BJ (cell line): ENCODE measurements at regions not wholly inside any gene's neighbourhood (a gene's known extent, or its start where the extent isn't known, plus 50 kb on each side); places are given as distances from the start of the nearest gene placed in this dataset.

ENCODE experiments used
- CTCF ChIA-PET: fragments of 350-600 bp; formaldehyde crosslinking; extraction: SDS; loops from one replicate; lab custom pipeline; 2021; ENCODE audit warnings: antibody characterized with exemption, inconsistent platforms; lab: Yijun Ruan, JAX
- POLR2A ChIA-PET: fragments of 300-600 bp; sonication (Branson Sonifier 250); formaldehyde crosslinking; extraction: SDS; loops from one replicate; lab custom pipeline; 2021; ENCODE audit warnings: antibody characterized with exemption; lab: Charles Lee
- DNase-seq: peaks from one replicate; pipeline ENCODE4 v3.0.0-alpha.2; 2011; ENCODE audit warnings: low read depth
- H3K27me3 ChIP-seq: 2 replicates; pipeline ENCODE4 v1.6.0; 2011; ENCODE audit warnings: low read length; ENCODE audit not compliant: control insufficient read depth, insufficient read depth
- H3K36me3 ChIP-seq: 2 replicates; pipeline ENCODE4 v1.5.1; 2011; ENCODE audit warnings: low read length; ENCODE audit not compliant: control insufficient read depth, insufficient read depth
- H3K4me3 ChIP-seq: 2 replicates; pipeline ENCODE4 v1.5.1; 2011; ENCODE audit warnings: low read depth, mild to moderate bottlenecking, control low read depth, low read length
- CTCF ChIP-seq: IDR thresholded peaks from 2 replicates; pipeline ENCODE4 v1.5.1; 2011; ENCODE audit warnings: low read depth, mild to moderate bottlenecking, control low read depth, inconsistent platforms, low read length, moderate library complexity; ENCODE audit not compliant: insufficient read depth

- CTCF ChIA-PET = no interaction called here
- Histone ChIP-seq H3K27me3 (no peaks in the 10 kb centered on the region), H3K36me3 (no peaks in the 10 kb centered on the region), H3K4me3 (no peak overlapping the region)
- no peak for TF ChIP-seq CTCF
- no peak for DNase-seq
- POLR2A ChIA-PET = no interaction called here
Observed at GRCh38 chr2:33903701-33904100, 304.6 kb upstream of the FAM98A start.

DNA sequence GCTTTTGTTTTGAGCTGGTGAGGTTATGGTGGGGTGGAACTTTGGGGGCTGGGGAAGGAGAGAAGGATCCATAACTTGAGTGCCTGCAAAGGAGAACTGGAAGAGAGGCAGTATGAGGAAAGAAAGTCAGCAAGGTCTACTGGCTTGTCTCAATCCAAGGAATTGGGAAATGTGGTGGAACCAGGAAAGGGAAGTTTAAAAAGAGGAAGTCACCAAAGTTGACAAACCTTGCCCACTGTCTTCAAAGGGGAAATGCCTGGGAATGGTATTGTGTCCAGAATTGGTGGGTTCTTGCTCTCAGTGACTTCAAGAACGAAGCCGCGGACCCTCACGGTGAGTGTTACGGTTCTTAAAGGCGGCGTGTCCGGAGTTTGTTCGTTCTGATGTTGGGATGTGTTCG, 304.1 kb upstream of the FAM98A start:
- TF ChIP-seq CTCF = no peak
- no peak for DNase-seq
- CTCF ChIA-PET = no interaction called here
- POLR2A ChIA-PET = no interaction called here
- H3K36me3 ChIP-seq = no peaks in the 10 kb centered on the region
- H3K27me3 ChIP-seq = no peaks in the 10 kb centered on the region
- H3K4me3 ChIP-seq = no peak overlapping the region

GRCh38 chr2:33900610-33901009, 301.5 kb upstream of the FAM98A start:
- Histone ChIP-seq H3K36me3 (no peaks in the 10 kb centered on the region), H3K27me3 (no peaks in the 10 kb centered on the region), H3K4me3 (no peak overlapping the region)
- no peak for TF ChIP-seq CTCF
- CTCF ChIA-PET = interaction anchor here (0.6 kb wide), 1 partner anchor 261 kb away, joined by 3 read pairs; no protein-coding TSS in a partner anchor
- no peak for DNase-seq
- POLR2A ChIA-PET = no interaction called here

DNA sequence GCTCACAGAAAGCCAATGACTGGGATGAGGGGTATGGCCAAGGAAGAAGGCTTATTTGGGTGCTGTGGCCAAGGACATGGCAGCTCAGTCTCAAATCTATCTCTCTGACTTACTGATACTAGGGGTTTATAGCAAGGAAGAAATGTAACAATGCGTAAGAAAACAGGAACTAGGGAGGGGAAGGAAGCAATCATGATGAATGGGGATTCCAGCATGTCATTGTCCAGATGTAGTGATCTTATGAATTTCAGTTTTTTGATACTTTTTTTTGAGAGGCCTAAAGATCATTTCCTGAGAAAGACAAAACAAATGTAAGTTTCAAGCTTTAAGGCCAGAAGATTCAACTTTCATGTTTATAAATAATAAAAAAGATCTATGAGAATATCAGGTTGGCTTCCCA, 298.6 kb upstream of the FAM98A start:
- CTCF ChIA-PET = no interaction called here
- H3K27me3 ChIP-seq = no peaks in the 10 kb centered on the region; the same call in 1 of the 2 replicates
- no peak for DNase-seq
- H3K36me3 ChIP-seq = no peaks in the 10 kb centered on the region
- TF ChIP-seq CTCF = no peak
- POLR2A ChIA-PET = no interaction called here
- H3K4me3 ChIP-seq = no peak overlapping the region

DNA sequence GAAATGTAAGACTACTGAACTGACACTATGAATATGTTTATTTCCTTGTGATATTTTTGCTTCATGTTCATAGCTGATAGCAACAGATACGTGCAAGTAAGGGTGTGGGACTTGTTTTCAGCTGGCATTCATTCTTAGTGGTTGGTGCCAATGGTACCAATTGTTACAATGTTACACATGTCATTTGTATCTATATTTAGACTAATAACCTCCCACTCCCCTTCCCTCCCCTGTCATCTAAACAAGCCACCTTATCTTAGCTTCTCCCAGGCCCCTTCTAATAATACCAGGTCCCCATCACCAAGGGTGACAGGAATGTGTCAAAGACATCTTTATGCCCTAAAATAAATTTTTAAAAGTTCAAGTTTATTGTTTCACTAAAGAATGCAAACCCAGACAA, 294.7 kb upstream of the FAM98A start:
- DNase-seq = no peak
- Histone ChIP-seq H3K27me3 (no peaks in the 10 kb centered on the region; the same call in 1 of the 2 replicates), H3K36me3 (no peaks in the 10 kb centered on the region), H3K4me3 (no peak overlapping the region)
- CTCF ChIA-PET = no interaction called here
- TF ChIP-seq CTCF = no peak
- POLR2A ChIA-PET = no interaction called here
